Uterus (tissue), 2 donors: ENCODE measurements at regions not wholly inside any gene's neighbourhood (a gene's known extent, or its start where the extent isn't known, plus 50 kb on each side); places are given as distances from the start of the nearest gene placed in this dataset.

Experiments
- POLR2A ChIP-seq, 2 donors: fragments of 450-650 bp; IDR thresholded peaks; one replicate each; pipeline ENCODE4 v1.6.1; 2016; ENCODE audit warnings: antibody characterized with exemption in 2 of 2, mild to moderate bottlenecking in 1 of 2, moderate library complexity in 1 of 2
- TF ChIP-seq, protein P1 (sequence below), 4 experiments: fragments of 200-600 bp in 2 of 4; fragments of 450-650 bp in 2 of 4; sonication (generic) in 2 of 4; IDR thresholded peaks; one replicate each; pipeline ENCODE4 v1.5.1; 2016 to 2019; ENCODE audit warnings: antibody characterized with exemption in 4 of 4, mild to moderate bottlenecking in 2 of 4, moderate library complexity in 1 of 4

DNA sequence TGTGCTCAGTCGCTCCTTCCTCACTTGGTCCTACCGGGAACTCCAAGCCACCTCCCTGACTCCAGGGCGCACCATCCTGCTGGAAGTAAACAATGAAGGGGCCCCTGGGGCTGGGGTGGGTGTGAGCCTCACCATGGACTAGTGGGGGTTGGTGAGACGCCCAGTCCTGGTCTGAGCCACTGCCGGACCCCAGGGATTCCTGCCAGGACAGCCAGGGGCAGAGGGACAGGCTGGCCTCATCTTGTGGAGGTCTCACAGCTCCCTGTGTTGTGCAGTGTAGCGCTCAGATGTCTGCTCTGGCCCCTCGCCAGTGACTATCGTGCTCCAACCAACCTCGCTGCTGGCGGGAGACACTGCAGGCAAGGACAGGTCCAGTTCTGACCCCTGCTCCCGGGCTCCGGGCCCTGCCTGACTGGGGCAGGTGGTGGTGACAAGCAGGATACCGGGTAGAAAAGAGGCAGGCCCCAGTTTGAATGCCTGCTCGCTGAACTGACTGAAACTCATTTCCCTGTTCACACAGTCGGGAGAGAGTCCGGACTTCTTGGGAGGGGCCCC, 1021.4 kb downstream of the BRD1 start:
- TF ChIP-seq, protein P1, sequence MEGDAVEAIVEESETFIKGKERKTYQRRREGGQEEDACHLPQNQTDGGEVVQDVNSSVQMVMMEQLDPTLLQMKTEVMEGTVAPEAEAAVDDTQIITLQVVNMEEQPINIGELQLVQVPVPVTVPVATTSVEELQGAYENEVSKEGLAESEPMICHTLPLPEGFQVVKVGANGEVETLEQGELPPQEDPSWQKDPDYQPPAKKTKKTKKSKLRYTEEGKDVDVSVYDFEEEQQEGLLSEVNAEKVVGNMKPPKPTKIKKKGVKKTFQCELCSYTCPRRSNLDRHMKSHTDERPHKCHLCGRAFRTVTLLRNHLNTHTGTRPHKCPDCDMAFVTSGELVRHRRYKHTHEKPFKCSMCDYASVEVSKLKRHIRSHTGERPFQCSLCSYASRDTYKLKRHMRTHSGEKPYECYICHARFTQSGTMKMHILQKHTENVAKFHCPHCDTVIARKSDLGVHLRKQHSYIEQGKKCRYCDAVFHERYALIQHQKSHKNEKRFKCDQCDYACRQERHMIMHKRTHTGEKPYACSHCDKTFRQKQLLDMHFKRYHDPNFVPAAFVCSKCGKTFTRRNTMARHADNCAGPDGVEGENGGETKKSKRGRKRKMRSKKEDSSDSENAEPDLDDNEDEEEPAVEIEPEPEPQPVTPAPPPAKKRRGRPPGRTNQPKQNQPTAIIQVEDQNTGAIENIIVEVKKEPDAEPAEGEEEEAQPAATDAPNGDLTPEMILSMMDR (IDR thresholded peaks at IDR 0.05), result no peak
- TF ChIP-seq POLR2A (IDR thresholded peaks at IDR 0.05), result no peak
